ENCODE measurements at regions not wholly inside any gene's neighbourhood (a gene's known extent, or its start where the extent isn't known, plus 50 kb on each side); places are given as distances from the start of the nearest gene placed in this dataset.

DNA sequence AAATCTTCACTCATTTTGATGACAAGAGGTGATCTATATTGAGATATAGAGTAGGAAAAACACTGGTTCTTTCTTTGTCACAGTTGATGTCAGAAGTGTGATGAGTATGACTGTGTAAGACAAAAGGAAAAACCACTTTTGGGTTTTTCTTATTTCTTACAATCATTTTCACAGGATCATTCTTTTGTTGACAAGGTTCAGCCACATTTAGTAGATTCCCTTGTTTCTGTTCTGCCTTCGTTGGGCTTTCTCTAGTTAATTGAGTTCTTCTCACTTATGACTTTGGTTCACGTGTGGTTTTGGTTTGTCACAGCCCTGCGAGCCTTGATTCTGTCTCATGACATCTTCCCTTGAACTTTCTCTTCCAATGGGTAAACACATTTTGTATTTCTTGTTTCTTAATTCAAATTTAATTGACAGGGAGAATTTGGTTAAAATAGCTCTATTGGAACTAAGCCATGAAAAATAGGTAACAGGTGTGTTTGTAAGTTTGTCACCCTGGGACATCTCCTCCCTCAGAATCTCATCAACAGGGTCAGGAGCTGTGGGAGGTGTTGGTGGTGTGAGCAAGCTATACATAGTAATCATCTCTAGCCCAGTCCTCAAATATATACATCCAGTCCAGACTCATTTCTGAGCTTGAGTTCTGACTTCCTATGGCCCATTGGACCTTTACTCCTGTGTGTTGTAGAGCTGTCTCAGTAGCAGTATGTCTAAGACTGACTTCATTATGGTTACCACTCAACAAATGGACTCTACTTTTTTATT lies 255.3 kb downstream of the BMP4 start:
- Histone ChIP-seq H3K4me1 (ENCODE audit: control insufficient read depth, insufficient read depth, low read length, poor library complexity, severe bottlenecking) (no peaks in the 10 kb centered on the region), H3K9me3 (ENCODE audit: control insufficient read depth, low read length) (no peaks in the 10 kb centered on the region), H3K4me3 (ENCODE audit: insufficient read depth, low read depth, low read length, poor library complexity, severe bottlenecking) (no peak overlapping the region), H3K27me3 (replicated peaks; ENCODE audit: control insufficient read depth, insufficient read depth, low read length, poor library complexity, severe bottlenecking) (no peaks in the 10 kb centered on the region), H3K36me3 (ENCODE audit: control insufficient read depth, insufficient read depth, low read length) (no peaks in the 10 kb centered on the region), H3K27ac (ENCODE audit: insufficient read depth, low read length, poor library complexity, severe bottlenecking) (no peak overlapping the region)
- no peak for DNase-seq

DNA sequence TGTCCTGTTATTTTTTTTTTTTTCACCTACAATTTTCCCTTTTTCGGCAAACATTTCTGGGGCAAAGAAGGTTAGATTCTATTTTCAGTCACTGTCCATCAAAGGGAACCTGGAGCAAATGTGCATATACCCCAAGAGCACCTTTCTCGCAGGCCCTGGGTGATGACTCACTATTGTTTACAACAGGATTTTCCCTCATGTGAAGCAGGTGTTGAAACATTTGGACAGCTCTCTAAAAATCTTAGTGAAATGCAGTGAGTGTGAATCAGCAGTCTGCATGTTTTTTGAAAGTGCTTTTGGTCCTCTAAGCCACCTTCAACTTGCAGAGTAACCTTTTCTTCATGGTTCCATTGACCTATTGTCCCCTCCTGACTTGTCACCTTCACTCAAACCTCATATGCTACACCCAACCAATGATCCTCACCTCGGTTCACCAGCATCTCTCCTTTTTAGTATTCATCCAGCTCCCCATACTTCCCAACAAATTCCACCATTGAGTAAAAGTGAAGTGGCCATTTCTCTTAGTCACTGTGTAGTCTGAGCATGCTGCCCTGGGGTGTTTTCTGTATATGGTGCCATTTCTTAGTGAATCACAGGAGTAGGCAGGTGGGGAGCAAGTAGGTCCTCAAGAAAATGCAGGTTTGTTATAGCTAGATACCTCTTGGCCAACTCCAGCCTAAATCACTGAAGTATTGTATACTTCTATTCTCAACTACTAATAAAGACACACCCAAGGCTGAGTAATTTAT lies 260.2 kb downstream of the BMP4 start:
- H3K36me3 ChIP-seq (ENCODE audit: control insufficient read depth, insufficient read depth, low read length) = no peaks in the 10 kb centered on the region
- H3K9me3 ChIP-seq (ENCODE audit: control insufficient read depth, low read length) = no peaks in the 10 kb centered on the region
- H3K27ac ChIP-seq (ENCODE audit: insufficient read depth, low read length, poor library complexity, severe bottlenecking) = no peak overlapping the region
- no peaks in the 10 kb centered on the region for H3K27me3 ChIP-seq (replicated peaks; ENCODE audit: control insufficient read depth, insufficient read depth, low read length, poor library complexity, severe bottlenecking)
- no peaks in the 10 kb centered on the region for H3K4me1 ChIP-seq (ENCODE audit: control insufficient read depth, insufficient read depth, low read length, poor library complexity, severe bottlenecking)
- H3K4me3 ChIP-seq (ENCODE audit: insufficient read depth, low read depth, low read length, poor library complexity, severe bottlenecking) = no peak overlapping the region
- no peak for DNase-seq

- H3K27me3 ChIP-seq (replicated peaks; ENCODE audit: control insufficient read depth, insufficient read depth, low read length, poor library complexity, severe bottlenecking) = no peaks in the 10 kb centered on the region
- H3K4me3 ChIP-seq (ENCODE audit: insufficient read depth, low read depth, low read length, poor library complexity, severe bottlenecking) = no peak overlapping the region
- H3K36me3 ChIP-seq (ENCODE audit: control insufficient read depth, insufficient read depth, low read length) = no peaks in the 10 kb centered on the region
- H3K4me1 ChIP-seq (ENCODE audit: control insufficient read depth, insufficient read depth, low read length, poor library complexity, severe bottlenecking) = no peaks in the 10 kb centered on the region
- H3K27ac ChIP-seq (ENCODE audit: insufficient read depth, low read length, poor library complexity, severe bottlenecking) = no peak overlapping the region
- DNase-seq = no peak
- no peaks in the 10 kb centered on the region for H3K9me3 ChIP-seq (ENCODE audit: control insufficient read depth, low read length)
These were observed 260.9 kb downstream of the BMP4 start for GRCh38 chr14:53695692-53696214.

DNA sequence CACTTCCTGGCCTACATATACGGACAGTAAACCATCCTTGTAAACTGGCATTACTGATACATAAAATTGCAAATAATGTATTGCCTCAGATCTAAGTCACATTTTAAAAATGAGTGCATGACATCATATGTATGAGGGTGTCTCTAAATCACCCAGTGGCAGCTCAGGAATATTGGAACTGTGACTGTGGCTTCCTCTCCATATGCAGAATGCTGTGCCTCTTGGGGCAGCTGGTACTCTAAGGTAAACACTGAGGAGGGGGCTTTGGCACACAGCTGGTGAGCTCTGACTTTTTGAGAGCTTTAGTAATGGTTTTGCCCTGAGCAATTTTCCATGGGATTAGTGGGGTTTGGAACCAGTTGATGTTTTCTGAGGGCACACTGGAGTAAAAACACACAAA lies 263.7 kb downstream of the BMP4 start:
- Histone ChIP-seq H3K9me3 (ENCODE audit: control insufficient read depth, low read length) (no peaks in the 10 kb centered on the region), H3K36me3 (ENCODE audit: control insufficient read depth, insufficient read depth, low read length) (no peaks in the 10 kb centered on the region), H3K27ac (ENCODE audit: insufficient read depth, low read length, poor library complexity, severe bottlenecking) (no peak overlapping the region), H3K4me3 (ENCODE audit: insufficient read depth, low read depth, low read length, poor library complexity, severe bottlenecking) (no peak overlapping the region), H3K4me1 (ENCODE audit: control insufficient read depth, insufficient read depth, low read length, poor library complexity, severe bottlenecking) (no peaks in the 10 kb centered on the region), H3K27me3 (replicated peaks; ENCODE audit: control insufficient read depth, insufficient read depth, low read length, poor library complexity, severe bottlenecking) (no peaks in the 10 kb centered on the region)
- no peak for DNase-seq

- H3K36me3 ChIP-seq (ENCODE audit: control insufficient read depth, insufficient read depth, low read length) = no peaks in the 10 kb centered on the region
These were observed 264.2 kb downstream of the BMP4 start for GRCh38 chr14:53692451-53692850.

DNA sequence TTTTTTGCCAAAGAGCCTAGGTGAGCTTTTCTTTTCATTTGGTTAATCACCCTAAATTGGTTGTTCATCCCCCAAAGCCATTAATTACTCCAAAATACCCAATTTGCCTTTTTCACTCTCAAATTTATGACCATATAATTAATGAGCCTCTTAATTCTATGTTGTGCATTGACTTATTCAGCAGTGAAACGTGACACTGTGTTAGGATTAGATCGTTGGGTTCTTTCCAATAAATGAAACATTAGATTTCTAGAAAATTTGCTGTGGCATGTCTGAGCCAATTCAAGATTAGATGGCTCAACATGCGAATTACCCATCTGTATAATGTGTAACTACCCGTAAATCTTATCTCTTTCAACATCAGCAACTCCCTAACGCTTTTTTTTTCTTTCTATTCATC lies 273.4 kb downstream of the BMP4 start:
- Histone ChIP-seq H3K9me3 (ENCODE audit: control insufficient read depth, low read length) (no peaks in the 10 kb centered on the region), H3K4me3 (ENCODE audit: insufficient read depth, low read depth, low read length, poor library complexity, severe bottlenecking) (no peak overlapping the region), H3K27ac (ENCODE audit: insufficient read depth, low read length, poor library complexity, severe bottlenecking) (no peak overlapping the region), H3K4me1 (ENCODE audit: control insufficient read depth, insufficient read depth, low read length, poor library complexity, severe bottlenecking) (no peaks in the 10 kb centered on the region), H3K27me3 (replicated peaks; ENCODE audit: control insufficient read depth, insufficient read depth, low read length, poor library complexity, severe bottlenecking) (no peaks in the 10 kb centered on the region), H3K36me3 (ENCODE audit: control insufficient read depth, insufficient read depth, low read length) (no peaks in the 10 kb centered on the region)
- DNase-seq = no peak

More at GRCh38 chr14:53692451-53692850, 264.2 kb downstream of the BMP4 start:
- Histone ChIP-seq H3K27ac (ENCODE audit: insufficient read depth, low read length, poor library complexity, severe bottlenecking) (no peak overlapping the region), H3K27me3 (replicated peaks; ENCODE audit: control insufficient read depth, insufficient read depth, low read length, poor library complexity, severe bottlenecking) (no peaks in the 10 kb centered on the region), H3K9me3 (ENCODE audit: control insufficient read depth, low read length) (no peaks in the 10 kb centered on the region), H3K4me3 (ENCODE audit: insufficient read depth, low read depth, low read length, poor library complexity, severe bottlenecking) (no peak overlapping the region), H3K4me1 (ENCODE audit: control insufficient read depth, insufficient read depth, low read length, poor library complexity, severe bottlenecking) (no peaks in the 10 kb centered on the region)
- no peak for DNase-seq

- no peaks in the 10 kb centered on the region for H3K9me3 ChIP-seq (ENCODE audit: control insufficient read depth, low read length)
These were observed 284.1 kb downstream of the BMP4 start for GRCh38 chr14:53672526-53672925.

GRCh38 chr14:53670701-53671100 lies 285.9 kb downstream of the BMP4 start:
- Histone ChIP-seq H3K27me3 (replicated peaks; ENCODE audit: control insufficient read depth, insufficient read depth, low read length, poor library complexity, severe bottlenecking) (no peaks in the 10 kb centered on the region), H3K9me3 (ENCODE audit: control insufficient read depth, low read length) (no peaks in the 10 kb centered on the region), H3K4me1 (ENCODE audit: control insufficient read depth, insufficient read depth, low read length, poor library complexity, severe bottlenecking) (no peaks in the 10 kb centered on the region), H3K27ac (ENCODE audit: insufficient read depth, low read length, poor library complexity, severe bottlenecking) (no peak overlapping the region), H3K4me3 (ENCODE audit: insufficient read depth, low read depth, low read length, poor library complexity, severe bottlenecking) (no peak overlapping the region), H3K36me3 (ENCODE audit: control insufficient read depth, insufficient read depth, low read length) (no peaks in the 10 kb centered on the region)
- no peak for DNase-seq

More at GRCh38 chr14:53672526-53672925, 284.1 kb downstream of the BMP4 start:
- Histone ChIP-seq H3K36me3 (ENCODE audit: control insufficient read depth, insufficient read depth, low read length) (no peaks in the 10 kb centered on the region), H3K27ac (ENCODE audit: insufficient read depth, low read length, poor library complexity, severe bottlenecking) (no peak overlapping the region), H3K4me1 (ENCODE audit: control insufficient read depth, insufficient read depth, low read length, poor library complexity, severe bottlenecking) (no peaks in the 10 kb centered on the region), H3K27me3 (replicated peaks; ENCODE audit: control insufficient read depth, insufficient read depth, low read length, poor library complexity, severe bottlenecking) (no peaks in the 10 kb centered on the region), H3K4me3 (ENCODE audit: insufficient read depth, low read depth, low read length, poor library complexity, severe bottlenecking) (no peak overlapping the region)
- DNase-seq = no peak

- no peaks in the 10 kb centered on the region for H3K9me3 ChIP-seq (ENCODE audit: control insufficient read depth, low read length)
- H3K27ac ChIP-seq (ENCODE audit: insufficient read depth, low read length, poor library complexity, severe bottlenecking) = no peak overlapping the region
- DNase-seq = no peak
- H3K36me3 ChIP-seq (ENCODE audit: control insufficient read depth, insufficient read depth, low read length) = no peaks in the 10 kb centered on the region
- no peaks in the 10 kb centered on the region for H3K4me1 ChIP-seq (ENCODE audit: control insufficient read depth, insufficient read depth, low read length, poor library complexity, severe bottlenecking)
- H3K4me3 ChIP-seq (ENCODE audit: insufficient read depth, low read depth, low read length, poor library complexity, severe bottlenecking) = no peak overlapping the region
- no peaks in the 10 kb centered on the region for H3K27me3 ChIP-seq (replicated peaks; ENCODE audit: control insufficient read depth, insufficient read depth, low read length, poor library complexity, severe bottlenecking)
These were observed 287.7 kb downstream of the BMP4 start for GRCh38 chr14:53668897-53669296.

- H3K4me3 ChIP-seq (ENCODE audit: insufficient read depth, low read depth, low read length, poor library complexity, severe bottlenecking) = no peak overlapping the region
- no peak for DNase-seq
These were observed 292.9 kb downstream of the BMP4 start for GRCh38 chr14:53663709-53664108.

More at GRCh38 chr14:53663709-53664108, 292.9 kb downstream of the BMP4 start:
- Histone ChIP-seq H3K27me3 (replicated peaks; ENCODE audit: control insufficient read depth, insufficient read depth, low read length, poor library complexity, severe bottlenecking) (no peaks in the 10 kb centered on the region), H3K27ac (ENCODE audit: insufficient read depth, low read length, poor library complexity, severe bottlenecking) (no peak overlapping the region), H3K9me3 (ENCODE audit: control insufficient read depth, low read length) (no peaks in the 10 kb centered on the region), H3K4me1 (ENCODE audit: control insufficient read depth, insufficient read depth, low read length, poor library complexity, severe bottlenecking) (no peaks in the 10 kb centered on the region), H3K36me3 (ENCODE audit: control insufficient read depth, insufficient read depth, low read length) (no peaks in the 10 kb centered on the region)

All from effector memory CD4-positive, alpha-beta T cell (primary cell).